SK-N-SH (cell line): ENCODE measurements at regions not wholly inside any gene's neighbourhood (a gene's known extent, or its start where the extent isn't known, plus 50 kb on each side); places are given as distances from the start of the nearest gene placed in this dataset.

Experiments used
- CTCF ChIP-seq: fragments of 200-600 bp; sonication (generic); IDR thresholded peaks from 2 replicates; pipeline ENCODE4 v1.6.1; 2017; ENCODE audit warnings: antibody characterized with exemption, mild to moderate bottlenecking, moderate library complexity
- ELF1 ChIP-seq: IDR thresholded peaks from 2 replicates; pipeline ENCODE4 v1.4.0; 2012
- EP300 ChIP-seq, 2 experiments: IDR thresholded peaks; 2 replicates each; pipeline versions ENCODE4 v1.4.0 to v1.6.1; 2012; ENCODE audit warnings: borderline replicate concordance in 1 of 2, low read depth in 1 of 2, low read length in 1 of 2
- GATA2 ChIP-seq: sonication (generic); formaldehyde crosslinking; IDR thresholded peaks from 2 replicates; pipeline ENCODE4 v1.5.0; 2020; ENCODE audit warnings: mild to moderate bottlenecking, missing genetic modification reagents
- MEF2A ChIP-seq: IDR thresholded peaks from 2 replicates; pipeline ENCODE4 v1.4.0; 2012; ENCODE audit warnings: low read depth, borderline replicate concordance
- MXI1 ChIP-seq: IDR thresholded peaks from 2 replicates; pipeline ENCODE4 v1.6.1; 2012; ENCODE audit warnings: mild to moderate bottlenecking, low read depth, low read length, improper control_type of control experiment
- PBX3 ChIP-seq: IDR thresholded peaks from 2 replicates; pipeline ENCODE4; 2012
- POLR2AphosphoS5 ChIP-seq: IDR thresholded peaks from 2 replicates; pipeline ENCODE4 v1.6.1; 2012; ENCODE audit warnings: low read depth, low read length
- RCOR1 ChIP-seq: fragments of 150-350 bp; IDR thresholded peaks from 2 replicates; pipeline ENCODE4 v1.6.1; 2017; ENCODE audit warnings: antibody characterized with exemption, low read length
- SIN3A ChIP-seq: IDR thresholded peaks from 2 replicates; pipeline ENCODE4 v1.6.1; 2012; ENCODE audit warnings: low read depth, mild to moderate bottlenecking, low read length, moderate library complexity, borderline replicate concordance
- TCF12 ChIP-seq: IDR thresholded peaks from 2 replicates; pipeline ENCODE4 v1.4.0; 2012
- TEAD4 ChIP-seq: IDR thresholded peaks from 2 replicates; pipeline ENCODE4 v1.4.0; 2012; ENCODE audit warnings: mild to moderate bottlenecking, borderline replicate concordance; ENCODE audit not compliant: insufficient read depth
- YY1 ChIP-seq: IDR thresholded peaks from 2 replicates; pipeline ENCODE4 v1.4.0; 2012; ENCODE audit warnings: low read depth, mild to moderate bottlenecking
- TF ChIP-seq, protein P1 (sequence below): IDR thresholded peaks from 2 replicates; pipeline ENCODE4 v1.4.0; 2012; ENCODE audit warnings: low read depth

GRCh38 chr12:73136386-73136785 lies 864.2 kb downstream of the TRHDE start:
- TF ChIP-seq PBX3 (no peak), MEF2A (no peak), TCF12 (no peak), ELF1 (no peak), CTCF (no peak), EP300 (IDR thresholded peaks at IDR 0.05; ENCODE audit: borderline replicate concordance in 1 of 2, low read depth in 1 of 2, low read length in 1 of 2) (no peak), TEAD4 (no peak), POLR2AphosphoS5 (no peak), SIN3A (no peak), RCOR1 (no peak), GATA2 (CRISPR knock-in tag) (no peak), MXI1 (no peak), YY1 (no peak)
- TF ChIP-seq, protein P1, sequence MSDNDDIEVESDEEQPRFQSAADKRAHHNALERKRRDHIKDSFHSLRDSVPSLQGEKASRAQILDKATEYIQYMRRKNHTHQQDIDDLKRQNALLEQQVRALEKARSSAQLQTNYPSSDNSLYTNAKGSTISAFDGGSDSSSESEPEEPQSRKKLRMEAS = no peak
